ENCODE measurements at regions not wholly inside any gene's neighbourhood (a gene's known extent, or its start where the extent isn't known, plus 50 kb on each side); places are given as distances from the start of the nearest gene placed in this dataset.

GRCh38 chrX:131752493-131753198 lies 208.8 kb downstream of the OR13H1 start:
- TF ChIP-seq, protein P1, sequence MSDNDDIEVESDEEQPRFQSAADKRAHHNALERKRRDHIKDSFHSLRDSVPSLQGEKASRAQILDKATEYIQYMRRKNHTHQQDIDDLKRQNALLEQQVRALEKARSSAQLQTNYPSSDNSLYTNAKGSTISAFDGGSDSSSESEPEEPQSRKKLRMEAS (IDR thresholded peaks at IDR 0.05; ENCODE audit: insufficient read depth, insufficient read length) = no peak
- TF ChIP-seq CTCF (IDR thresholded peaks at IDR 0.05; ENCODE audit: extremely low read depth in 1 of 2, insufficient read depth in 1 of 2, low read depth in 1 of 2, low read length in 2 of 2) (no peak), POLR2A (IDR thresholded peaks at IDR 0.05; ENCODE audit: low read depth, low read length) (no peak), MYC (IDR thresholded peaks at IDR 0.05; ENCODE audit: low read depth, low read length) (no peak), EZH2 (IDR thresholded peaks at IDR 0.05; ENCODE audit: borderline replicate concordance, low read depth, low read length, severe bottlenecking) (no peak)

Data from endothelial cell of umbilical vein (primary cell).